ENCODE measurements at regions not wholly inside any gene's neighbourhood (a gene's known extent, or its start where the extent isn't known, plus 50 kb on each side); places are given as distances from the start of the nearest gene placed in this dataset.
"Not testable (repeated sequence)": the region's sequence is repeated elsewhere in the genome, so short reads cannot be mapped to it uniquely, and the experiment has no call there.

DNA sequence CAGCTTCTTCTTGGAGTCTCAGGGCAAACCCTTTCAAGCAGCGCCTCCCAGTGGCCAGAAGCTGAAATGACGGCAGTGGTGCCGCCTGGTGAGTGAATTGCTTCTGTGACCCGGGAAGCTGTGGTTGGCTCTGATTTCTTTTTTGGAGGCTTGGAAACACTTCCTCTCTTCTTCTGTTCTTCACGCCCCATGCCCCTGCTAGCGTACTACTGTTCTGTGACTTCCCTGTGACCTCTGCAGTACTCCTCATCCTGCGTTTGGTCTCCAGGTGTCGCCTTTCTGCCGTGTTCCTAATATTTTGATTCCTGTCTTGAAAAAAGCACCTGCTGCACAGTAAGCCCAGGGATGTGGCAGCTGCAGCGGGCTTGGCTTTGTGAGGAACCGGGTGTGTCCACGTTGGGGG, 176.4 kb downstream of the ADRA2C start:
- TF ChIP-seq, protein P1, sequence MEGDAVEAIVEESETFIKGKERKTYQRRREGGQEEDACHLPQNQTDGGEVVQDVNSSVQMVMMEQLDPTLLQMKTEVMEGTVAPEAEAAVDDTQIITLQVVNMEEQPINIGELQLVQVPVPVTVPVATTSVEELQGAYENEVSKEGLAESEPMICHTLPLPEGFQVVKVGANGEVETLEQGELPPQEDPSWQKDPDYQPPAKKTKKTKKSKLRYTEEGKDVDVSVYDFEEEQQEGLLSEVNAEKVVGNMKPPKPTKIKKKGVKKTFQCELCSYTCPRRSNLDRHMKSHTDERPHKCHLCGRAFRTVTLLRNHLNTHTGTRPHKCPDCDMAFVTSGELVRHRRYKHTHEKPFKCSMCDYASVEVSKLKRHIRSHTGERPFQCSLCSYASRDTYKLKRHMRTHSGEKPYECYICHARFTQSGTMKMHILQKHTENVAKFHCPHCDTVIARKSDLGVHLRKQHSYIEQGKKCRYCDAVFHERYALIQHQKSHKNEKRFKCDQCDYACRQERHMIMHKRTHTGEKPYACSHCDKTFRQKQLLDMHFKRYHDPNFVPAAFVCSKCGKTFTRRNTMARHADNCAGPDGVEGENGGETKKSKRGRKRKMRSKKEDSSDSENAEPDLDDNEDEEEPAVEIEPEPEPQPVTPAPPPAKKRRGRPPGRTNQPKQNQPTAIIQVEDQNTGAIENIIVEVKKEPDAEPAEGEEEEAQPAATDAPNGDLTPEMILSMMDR (IDR thresholded peaks at IDR 0.05) = peak; percentile 31 to 65 (median 60)
- intact Hi-C loops (cut with DNase I; ENCODE audit: low total_unique reads); H3K27ac ChIP-seq; H3K27me3 ChIP-seq; H3K4me3 ChIP-seq; H3K36me3 ChIP-seq (ENCODE audit: low read depth, missing control alignments); H3K4me1 ChIP-seq; H3K9me3 ChIP-seq: not testable (repeated sequence)
- peak; percentile 72 for DNase-seq
- 15 to 20% methylated on average over 12 of the region's 12 CpGs for WGBS, 2 donors

DNA sequence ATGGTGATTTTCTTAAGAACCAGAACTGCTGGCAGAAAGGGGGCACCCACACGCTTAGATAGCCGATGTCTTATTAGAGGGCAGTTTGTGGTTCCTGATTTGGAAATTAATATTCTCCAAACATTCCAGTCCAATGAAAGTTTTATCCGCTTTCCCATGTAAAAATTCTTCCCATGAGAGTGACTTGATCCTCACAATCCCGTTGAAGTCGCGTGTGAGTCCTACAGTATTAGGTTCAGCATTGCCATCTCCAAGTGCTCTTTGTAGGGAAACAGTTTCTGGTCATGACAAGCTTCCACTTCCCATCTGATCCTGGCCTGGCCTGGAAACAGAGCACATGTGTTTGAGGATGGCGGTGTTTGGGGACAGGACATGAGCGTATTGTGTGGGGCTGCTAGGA, 176.9 kb downstream of the ADRA2C start:
- H3K4me1 ChIP-seq; H3K4me3 ChIP-seq; H3K27me3 ChIP-seq; H3K36me3 ChIP-seq (ENCODE audit: low read depth, missing control alignments); intact Hi-C loops (cut with DNase I; ENCODE audit: low total_unique reads); H3K27ac ChIP-seq; H3K9me3 ChIP-seq; DNase-seq: not testable (repeated sequence)
- WGBS, 2 donors = 62 to 64% methylated on average over 7 to 8 of the region's 8 CpGs

DNA sequence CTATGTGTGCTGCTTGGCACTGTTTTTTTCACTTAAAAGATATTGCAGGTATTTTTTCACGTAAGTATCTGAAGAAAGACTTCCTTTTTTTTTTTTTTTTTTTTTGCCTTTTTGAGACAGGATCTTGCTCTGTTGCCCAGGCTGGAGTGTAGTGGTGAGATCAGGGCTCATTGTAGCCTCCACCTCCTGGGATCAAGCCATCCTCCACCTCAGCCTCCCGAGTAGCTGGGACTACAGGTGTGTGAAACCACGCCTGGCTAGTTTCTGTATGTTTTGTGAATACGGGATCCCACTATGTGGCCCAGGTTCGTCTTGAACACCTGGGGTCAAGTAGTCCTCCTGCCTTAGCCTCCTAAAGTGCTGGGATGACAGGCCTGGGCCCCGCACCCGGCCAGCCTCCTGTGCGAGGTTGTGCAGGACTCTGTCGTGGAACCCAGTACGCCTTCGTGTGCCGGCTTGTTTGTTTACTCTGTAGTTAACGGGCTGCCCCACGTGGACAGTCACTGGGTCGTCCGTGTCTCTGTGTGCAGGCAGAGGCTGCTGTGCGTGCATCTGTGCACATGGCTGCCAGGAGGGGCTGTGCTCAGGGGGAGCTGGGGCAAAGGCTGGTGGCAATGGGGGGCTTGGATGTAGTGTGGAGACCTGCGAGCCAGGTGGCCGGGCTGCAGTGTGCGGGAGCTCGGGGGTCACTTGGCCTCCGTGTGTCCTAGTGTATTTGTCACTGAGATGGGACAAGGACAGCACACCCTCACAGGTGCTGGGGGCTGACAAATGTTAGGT, 179.5 kb downstream of the ADRA2C start:
- intact Hi-C loops (cut with DNase I; ENCODE audit: low total_unique reads) = no loop called here
- no peak for TF ChIP-seq POLR2A (IDR thresholded peaks at IDR 0.05)
- TF ChIP-seq, protein P1 (IDR thresholded peaks at IDR 0.05) = no peak
- H3K9me3 ChIP-seq = no peaks in the 10 kb centered on the region
- H3K27ac ChIP-seq = no peak overlapping the region
- H3K27me3 ChIP-seq = no peaks in the 10 kb centered on the region
- H3K4me1 ChIP-seq = no peaks in the 10 kb centered on the region
- H3K4me3 ChIP-seq = no peak overlapping the region
- 79 to 84% methylated on average over 15 to 22 of the region's 22 CpGs for WGBS, 2 donors
- no peak for DNase-seq
- H3K36me3 ChIP-seq (ENCODE audit: low read depth, missing control alignments) = no peaks in the 10 kb centered on the region

DNA sequence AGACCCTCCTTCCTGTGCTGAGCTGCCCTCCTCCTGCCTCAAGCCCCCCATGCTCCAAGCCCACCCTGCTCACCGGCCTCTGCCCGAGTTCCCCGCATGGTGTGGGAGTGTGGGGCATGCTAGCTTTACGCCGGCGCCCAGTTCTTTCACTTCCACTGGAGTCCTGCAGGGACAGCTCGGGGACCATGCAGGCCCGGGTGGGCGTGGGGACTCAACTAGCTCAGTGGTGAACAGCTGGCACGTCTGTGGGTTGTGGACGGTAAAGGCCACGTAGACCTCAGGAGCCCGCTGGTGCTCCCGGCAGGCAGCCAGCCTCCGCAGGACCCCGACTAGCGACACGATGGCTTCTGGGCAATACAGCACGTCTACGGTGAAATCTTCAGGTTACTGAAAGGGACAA, 180.4 kb downstream of the ADRA2C start:
- H3K36me3 ChIP-seq (ENCODE audit: low read depth, missing control alignments); H3K9me3 ChIP-seq; intact Hi-C loops (cut with DNase I; ENCODE audit: low total_unique reads); H3K4me1 ChIP-seq; H3K27ac ChIP-seq; DNase-seq; H3K4me3 ChIP-seq; H3K27me3 ChIP-seq: not testable (repeated sequence)
- 88 to 89% methylated on average over 19 to 20 of the region's 20 CpGs for WGBS, 2 donors

DNA sequence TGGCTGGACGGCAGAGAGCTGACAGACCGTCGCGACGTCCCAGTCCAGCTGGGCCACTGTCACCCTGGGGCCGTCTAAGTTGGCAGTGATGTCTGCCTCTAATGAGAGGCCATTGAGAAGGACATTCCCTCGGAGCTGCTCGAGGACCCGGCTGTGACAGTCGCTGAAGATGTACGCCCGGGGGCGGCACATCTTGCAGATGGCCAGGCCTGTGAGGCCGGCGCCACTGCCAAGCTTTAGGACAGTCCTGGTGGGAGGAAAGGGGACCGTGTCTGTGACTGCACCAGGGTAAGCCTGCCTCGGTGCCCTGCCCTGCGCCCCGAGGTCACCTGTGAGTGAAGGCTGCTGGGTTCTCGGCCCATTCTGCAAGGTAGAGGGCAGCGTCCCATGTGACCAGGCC, 181.6 kb downstream of the ADRA2C start:
- H3K4me1 ChIP-seq; H3K27me3 ChIP-seq; intact Hi-C loops (cut with DNase I; ENCODE audit: low total_unique reads); H3K9me3 ChIP-seq; DNase-seq; H3K27ac ChIP-seq; H3K4me3 ChIP-seq; H3K36me3 ChIP-seq (ENCODE audit: low read depth, missing control alignments): not testable (repeated sequence)
- 77 to 85% methylated on average over 16 to 21 of the region's 21 CpGs for WGBS, 2 donors

DNA sequence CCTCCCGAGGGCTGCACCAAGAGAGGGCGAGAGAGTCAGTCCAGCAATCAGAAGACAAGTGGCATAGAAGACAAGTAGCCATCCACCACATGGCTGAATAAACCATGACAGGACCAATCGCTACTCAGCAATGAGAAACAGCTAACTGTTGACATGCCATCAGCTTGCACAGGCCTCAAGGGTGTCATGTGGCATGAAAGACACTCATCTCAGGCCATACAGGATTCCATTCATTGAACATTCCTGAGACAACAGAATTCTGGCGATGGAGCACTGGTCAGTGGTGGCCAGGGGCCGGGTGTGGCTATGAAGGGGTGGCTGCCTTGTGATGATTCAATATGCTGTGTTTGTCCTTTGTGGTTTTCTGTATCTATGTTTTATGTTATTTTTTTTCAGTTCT, 182.0 kb downstream of the ADRA2C start:
- WGBS, 2 donors = 79 to 89% methylated on average over 5 of the region's 5 CpGs
- DNase-seq = not testable (repeated sequence)

DNA sequence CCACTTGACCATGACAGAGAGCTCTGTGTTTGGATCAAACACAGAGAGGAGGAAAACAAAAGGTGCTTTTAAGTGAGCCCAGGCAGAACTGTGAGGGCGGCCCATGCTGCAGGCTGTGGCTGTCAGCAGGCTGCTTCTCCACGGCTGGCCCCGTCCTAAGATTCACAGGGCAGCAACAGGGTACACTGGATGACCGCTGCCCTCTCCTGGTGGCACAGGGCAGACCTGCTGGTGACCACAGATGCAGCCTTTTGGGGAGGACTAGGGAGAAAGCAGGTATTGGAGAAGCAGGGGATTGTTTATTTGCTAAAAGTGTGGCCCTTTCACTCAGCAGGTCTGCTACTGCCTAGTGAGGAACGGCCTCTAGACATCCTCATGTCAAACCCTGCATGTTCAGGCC, 183.7 kb downstream of the ADRA2C start:
- H3K27ac ChIP-seq; intact Hi-C loops (cut with DNase I; ENCODE audit: low total_unique reads); H3K4me1 ChIP-seq; H3K36me3 ChIP-seq (ENCODE audit: low read depth, missing control alignments); H3K27me3 ChIP-seq; H3K4me3 ChIP-seq; H3K9me3 ChIP-seq: not testable (repeated sequence)
- 54 to 63% methylated on average over 4 to 5 of the region's 5 CpGs for WGBS, 2 donors
- peak; percentile 71 for DNase-seq
- TF ChIP-seq, protein P1 (IDR thresholded peaks at IDR 0.05) = peak in 2 of 3 experiments; percentile 34 to 37

More for the DNA sequence above, 182.0 kb downstream of the ADRA2C start:
- H3K36me3 ChIP-seq (ENCODE audit: low read depth, missing control alignments); H3K4me1 ChIP-seq; H3K4me3 ChIP-seq; intact Hi-C loops (cut with DNase I; ENCODE audit: low total_unique reads); H3K27me3 ChIP-seq; H3K9me3 ChIP-seq; H3K27ac ChIP-seq: not testable (repeated sequence)

DNA sequence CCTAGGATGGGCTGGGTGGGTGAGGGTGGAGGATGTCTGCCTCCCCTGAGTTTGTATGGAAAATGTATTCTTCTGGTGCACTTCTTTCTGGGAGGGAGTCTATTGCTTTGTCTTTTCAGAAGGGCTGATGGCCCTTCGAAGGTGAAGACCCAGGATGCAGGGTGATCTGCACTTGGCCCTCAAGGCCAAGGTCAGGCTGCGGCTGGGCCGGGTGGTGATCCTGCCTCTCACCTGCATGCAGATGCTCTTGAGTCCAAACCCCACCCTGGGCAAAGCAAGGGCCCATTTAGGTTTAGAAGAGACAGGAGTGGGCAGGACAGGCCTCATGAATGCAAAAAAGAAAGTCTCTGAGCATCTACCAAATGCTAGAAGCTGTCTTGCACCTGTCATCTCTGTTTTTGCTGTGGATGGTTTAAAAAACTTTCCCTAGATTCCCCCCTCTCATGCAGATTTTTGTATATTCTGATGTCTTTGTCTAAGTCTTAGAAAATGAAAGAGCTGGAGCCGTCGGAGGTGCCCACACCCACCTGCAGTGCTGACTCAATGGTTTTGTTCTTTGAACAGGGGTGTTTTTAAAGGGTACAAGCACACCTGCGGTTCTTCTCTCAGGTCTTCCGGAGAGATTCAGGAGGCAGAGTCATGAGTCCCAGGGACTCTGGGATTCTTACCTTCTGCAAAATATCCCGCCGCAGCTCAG, 186.4 kb downstream of the ADRA2C start:
- H3K4me3 ChIP-seq; H3K36me3 ChIP-seq (ENCODE audit: low read depth, missing control alignments); H3K27me3 ChIP-seq; intact Hi-C loops (cut with DNase I; ENCODE audit: low total_unique reads); DNase-seq; H3K4me1 ChIP-seq; H3K9me3 ChIP-seq; H3K27ac ChIP-seq: not testable (repeated sequence)
- WGBS, 2 donors = 75% methylated on average over 8 to 9 of the region's 9 CpGs

DNA sequence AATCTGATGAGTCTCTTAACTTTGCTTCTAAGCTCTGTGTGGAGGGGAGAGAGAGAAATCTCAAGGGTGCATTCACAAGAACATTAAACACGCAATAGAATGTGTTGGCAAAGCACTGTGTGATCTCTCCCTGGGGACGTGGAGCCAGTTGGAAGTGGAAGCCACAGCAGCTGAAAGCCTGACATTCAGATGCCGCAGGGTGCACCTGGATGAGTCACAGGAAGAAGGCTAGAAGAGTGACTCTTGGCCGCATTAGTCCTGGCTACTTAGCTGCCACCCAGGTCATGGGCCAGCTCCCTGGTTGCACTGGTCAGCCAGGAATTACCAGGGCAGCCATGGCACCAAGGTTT, 186.9 kb downstream of the ADRA2C start:
- 68 to 70% methylated on average over 3 to 4 of the region's 4 CpGs for WGBS, 2 donors
- DNase-seq; H3K4me3 ChIP-seq; H3K27me3 ChIP-seq; H3K36me3 ChIP-seq (ENCODE audit: low read depth, missing control alignments); H3K9me3 ChIP-seq; H3K4me1 ChIP-seq; intact Hi-C loops (cut with DNase I; ENCODE audit: low total_unique reads); H3K27ac ChIP-seq: not testable (repeated sequence)
